CD4-positive, CD25-positive, alpha-beta regulatory T cell (primary cell): ENCODE measurements at regions not wholly inside any gene's neighbourhood (a gene's known extent, or its start where the extent isn't known, plus 50 kb on each side); places are given as distances from the start of the nearest gene placed in this dataset.

Experiments
- ATAC-seq, 2 donors: fragments of 150-1000 bp; cut with Tn5 transposase; one replicate each; pipeline ENCODE4 v1.10.0; 2021; ENCODE audit warnings: low read depth in 2 of 2, moderate number of reproducible peaks in 2 of 2, moderate library complexity in 1 of 2
- DNase-seq, 3 donors: peaks; one replicate each; pipeline versions ENCODE4 v3.0.0 to v3.0.0-alpha.2; 2012 to 2022; ENCODE audit warnings: mixed read lengths in 1 of 3
- H3K27ac ChIP-seq: one replicate; pipeline ENCODE4 v1.7.0; 2013; ENCODE audit warnings: mild to moderate bottlenecking, low read length; ENCODE audit not compliant: insufficient read depth, poor library complexity, severe bottlenecking
- H3K27me3 ChIP-seq: one replicate; pipeline ENCODE4 v1.7.0; 2013; ENCODE audit warnings: low read length; ENCODE audit not compliant: control insufficient read depth, insufficient read depth
- H3K36me3 ChIP-seq: one replicate; pipeline ENCODE4 v1.7.0; 2013; ENCODE audit warnings: mild to moderate bottlenecking, low read length, moderate library complexity; ENCODE audit not compliant: control insufficient read depth, insufficient read depth
- H3K4me1 ChIP-seq: 2 replicates; pipeline ENCODE4 v1.7.0; 2013; ENCODE audit warnings: mild to moderate bottlenecking, low read length; ENCODE audit not compliant: insufficient read depth, control insufficient read depth, poor library complexity, severe bottlenecking
- H3K4me3 ChIP-seq: one replicate; pipeline ENCODE4 v1.7.0; 2013; ENCODE audit warnings: low read depth, mild to moderate bottlenecking, low read length, moderate library complexity
- H3K9me3 ChIP-seq, 2 experiments: 1 replicate in 1 of 2; 2 replicates in 1 of 2; pipeline ENCODE4 v1.7.0; 2013; ENCODE audit warnings: low read length in 2 of 2, mild to moderate bottlenecking in 1 of 2, moderate library complexity in 1 of 2; ENCODE audit not compliant: control insufficient read depth in 2 of 2
- H3K27ac Mint-ChIP-seq, 3 donors: one replicate each; pipeline ENCODE4 v1.8.0; 2020 to 2022; ENCODE audit warnings: mild to moderate bottlenecking in 3 of 3, mixed read lengths in 3 of 3, moderate library complexity in 2 of 3
- H3K27me3 Mint-ChIP-seq: one replicate; pipeline ENCODE4 v1.8.0; 2022; ENCODE audit warnings: mild to moderate bottlenecking, mixed read lengths
- H3K36me3 Mint-ChIP-seq: one replicate; pipeline ENCODE4 v1.8.0; 2020; ENCODE audit warnings: mixed read lengths
- H3K4me1 Mint-ChIP-seq, 4 donors: one replicate each; pipeline ENCODE4 v1.8.0; 2020 to 2022; ENCODE audit warnings: mixed read lengths in 4 of 4, mild to moderate bottlenecking in 1 of 4
- H3K4me3 Mint-ChIP-seq, 4 donors: one replicate each; pipeline ENCODE4 v1.8.0; 2020 to 2022; ENCODE audit warnings: mild to moderate bottlenecking in 4 of 4, mixed read lengths in 4 of 4, moderate library complexity in 3 of 4
- H3K9me3 Mint-ChIP-seq, 7 donors: one replicate each; pipeline ENCODE4 v1.8.0; 2020 to 2022; ENCODE audit warnings: mixed read lengths in 7 of 7, mild to moderate bottlenecking in 3 of 7, moderate library complexity in 2 of 7

- Mint-ChIP-seq H3K9me3 (peaks cover 0 to 7% (median 4%) of the 10 kb centered on the region in 7 donors), H3K36me3 (no peaks in the 10 kb centered on the region), H3K4me1 (peaks cover 0 to 5% (median 0%) of the 10 kb centered on the region in 4 donors), H3K4me3 (no peak overlapping the region), H3K27me3 (no peaks in the 10 kb centered on the region), H3K27ac (no peak overlapping the region)
- no peaks in the 10 kb centered on the region for H3K27me3 ChIP-seq
- H3K4me1 ChIP-seq = no peaks in the 10 kb centered on the region
- no peaks in the 10 kb centered on the region for H3K36me3 ChIP-seq
- no peak for ATAC-seq
- no peaks in the 10 kb centered on the region for H3K9me3 ChIP-seq
- DNase-seq = no peak
- no peak overlapping the region for H3K4me3 ChIP-seq
- H3K27ac ChIP-seq = no peak overlapping the region
Measured at GRCh38 chr11:106353031-106353430, 275.6 kb downstream of the AASDHPPT start.

GRCh38 chr11:106369224-106369623 lies 291.8 kb downstream of the AASDHPPT start:
- Mint-ChIP-seq H3K36me3 (no peaks in the 10 kb centered on the region), H3K4me3 (no peak overlapping the region)
- H3K27me3 ChIP-seq = no peaks in the 10 kb centered on the region

GRCh38 chr11:106378513-106379179 lies 301.2 kb downstream of the AASDHPPT start:
- no peaks in the 10 kb centered on the region for H3K36me3 ChIP-seq
- H3K27ac ChIP-seq = no peak overlapping the region
- no peak for ATAC-seq
- H3K4me1 ChIP-seq = no peaks in the 10 kb centered on the region
- H3K27ac Mint-ChIP-seq = no peak overlapping the region
- no peak overlapping the region for H3K4me3 Mint-ChIP-seq
- H3K4me3 ChIP-seq = no peak overlapping the region
- H3K4me1 Mint-ChIP-seq = no peaks in the 10 kb centered on the region
- H3K9me3 Mint-ChIP-seq = peaks cover 0 to 6% (median 3%) of the 10 kb centered on the region in 7 donors
- H3K27me3 Mint-ChIP-seq = no peaks in the 10 kb centered on the region
- no peaks in the 10 kb centered on the region for H3K27me3 ChIP-seq
- H3K36me3 Mint-ChIP-seq = no peaks in the 10 kb centered on the region
- no peaks in the 10 kb centered on the region for H3K9me3 ChIP-seq
- no peak for DNase-seq

More at GRCh38 chr11:106369224-106369623, 291.8 kb downstream of the AASDHPPT start:
- DNase-seq (no peak), ATAC-seq (no peak)
- no peaks in the 10 kb centered on the region for H3K36me3 ChIP-seq
- H3K27ac Mint-ChIP-seq = no peak overlapping the region
- no peaks in the 10 kb centered on the region for H3K4me1 ChIP-seq
- H3K9me3 Mint-ChIP-seq = peaks cover 0 to 5% (median 1%) of the 10 kb centered on the region in 7 donors
- H3K4me3 ChIP-seq = no peak overlapping the region
- no peaks in the 10 kb centered on the region for H3K9me3 ChIP-seq
- no peaks in the 10 kb centered on the region for H3K27me3 Mint-ChIP-seq
- H3K27ac ChIP-seq = no peak overlapping the region
- no peaks in the 10 kb centered on the region for H3K4me1 Mint-ChIP-seq

- peaks cover 0 to 5% (median 3%) of the 10 kb centered on the region in 7 donors for H3K9me3 Mint-ChIP-seq
- H3K27ac ChIP-seq = no peak overlapping the region
- H3K4me3 ChIP-seq = no peak overlapping the region
- no peaks in the 10 kb centered on the region for H3K4me1 Mint-ChIP-seq
- H3K9me3 ChIP-seq = no peaks in the 10 kb centered on the region
- no peak overlapping the region for H3K4me3 Mint-ChIP-seq
- H3K27me3 Mint-ChIP-seq = no peaks in the 10 kb centered on the region
- no peaks in the 10 kb centered on the region for H3K36me3 Mint-ChIP-seq
- H3K27ac Mint-ChIP-seq = no peak overlapping the region
- no peaks in the 10 kb centered on the region for H3K36me3 ChIP-seq
- H3K27me3 ChIP-seq = no peaks in the 10 kb centered on the region
- ATAC-seq = no peak
- DNase-seq = no peak
- H3K4me1 ChIP-seq = no peaks in the 10 kb centered on the region
Measured at GRCh38 chr11:106379265-106379664, 301.8 kb downstream of the AASDHPPT start.

GRCh38 chr11:106379712-106380111 lies 302.2 kb downstream of the AASDHPPT start:
- Histone ChIP-seq H3K27me3 (no peaks in the 10 kb centered on the region), H3K9me3 (no peaks in the 10 kb centered on the region), H3K36me3 (no peaks in the 10 kb centered on the region), H3K4me3 (no peak overlapping the region), H3K27ac (no peak overlapping the region), H3K4me1 (no peaks in the 10 kb centered on the region)
- no peak for ATAC-seq
- Mint-ChIP-seq H3K9me3 (peaks cover 0 to 5% (median 3%) of the 10 kb centered on the region in 7 donors), H3K4me3 (no peak overlapping the region), H3K36me3 (no peaks in the 10 kb centered on the region), H3K27ac (no peak overlapping the region), H3K4me1 (no peaks in the 10 kb centered on the region), H3K27me3 (no peaks in the 10 kb centered on the region)
- no peak for DNase-seq

- H3K27ac ChIP-seq = no peak overlapping the region
- Mint-ChIP-seq H3K4me3 (no peak overlapping the region), H3K27ac (no peak overlapping the region), H3K27me3 (no peaks in the 10 kb centered on the region), H3K9me3 (peaks cover 0 to 3% (median 2%) of the 10 kb centered on the region in 7 donors), H3K36me3 (no peaks in the 10 kb centered on the region), H3K4me1 (no peaks in the 10 kb centered on the region)
- ATAC-seq (no peak), DNase-seq (no peak)
- peaks cover 0 to 5% of the 10 kb centered on the region in 2 experiments for H3K9me3 ChIP-seq
- no peak overlapping the region for H3K4me3 ChIP-seq
- H3K27me3 ChIP-seq = no peaks in the 10 kb centered on the region
- no peaks in the 10 kb centered on the region for H3K4me1 ChIP-seq
- H3K36me3 ChIP-seq = no peaks in the 10 kb centered on the region
Measured at GRCh38 chr11:106381895-106382294, 304.4 kb downstream of the AASDHPPT start.

- peaks cover 0 to 8% (median 1%) of the 10 kb centered on the region in 7 donors for H3K9me3 Mint-ChIP-seq
- DNase-seq = no peak
- no peaks in the 10 kb centered on the region for H3K27me3 Mint-ChIP-seq
- Histone ChIP-seq H3K36me3 (no peaks in the 10 kb centered on the region), H3K27ac (no peak overlapping the region), H3K27me3 (no peaks in the 10 kb centered on the region), H3K4me3 (no peak overlapping the region), H3K4me1 (no peaks in the 10 kb centered on the region), H3K9me3 (peaks cover 0 to 5% of the 10 kb centered on the region in 2 experiments)
- no peak for ATAC-seq
- no peaks in the 10 kb centered on the region for H3K36me3 Mint-ChIP-seq
- H3K27ac Mint-ChIP-seq = no peak overlapping the region
- H3K4me3 Mint-ChIP-seq = no peak overlapping the region
- H3K4me1 Mint-ChIP-seq = no peaks in the 10 kb centered on the region
Measured at GRCh38 chr11:106384429-106384828, 307.0 kb downstream of the AASDHPPT start.

GRCh38 chr11:106386519-106386918 lies 309.1 kb downstream of the AASDHPPT start:
- no peak overlapping the region for H3K27ac Mint-ChIP-seq
- DNase-seq (no peak), ATAC-seq (no peak)
- peaks cover 0 to 15% (median 2%) of the 10 kb centered on the region in 7 donors for H3K9me3 Mint-ChIP-seq
- no peaks in the 10 kb centered on the region for H3K36me3 ChIP-seq
- H3K4me3 Mint-ChIP-seq = no peak overlapping the region
- peaks cover 0 to 5% of the 10 kb centered on the region in 2 experiments for H3K9me3 ChIP-seq
- no peak overlapping the region for H3K27ac ChIP-seq
- no peaks in the 10 kb centered on the region for H3K27me3 ChIP-seq
- H3K27me3 Mint-ChIP-seq = no peaks in the 10 kb centered on the region
- no peak overlapping the region for H3K4me3 ChIP-seq
- no peaks in the 10 kb centered on the region for H3K4me1 ChIP-seq
- H3K36me3 Mint-ChIP-seq = no peaks in the 10 kb centered on the region
- no peaks in the 10 kb centered on the region for H3K4me1 Mint-ChIP-seq
